Sigmoid colon (tissue), 6 donors: ENCODE measurements at regions not wholly inside any gene's neighbourhood (a gene's known extent, or its start where the extent isn't known, plus 50 kb on each side); places are given as distances from the start of the nearest gene placed in this dataset.

ENCODE experiments used
- DNase-seq: peaks from one replicate; pipeline ENCODE4 v3.0.0-alpha.2; 2019
- H3K27ac ChIP-seq, 4 donors: fragments of 200-600 bp; sonication (generic); one replicate each; pipeline ENCODE4 v1.5.1; 2016 to 2019; ENCODE audit warnings: mild to moderate bottlenecking in 1 of 4
- H3K27me3 ChIP-seq, 3 donors: fragments of 200-600 bp; sonication (generic); one replicate each; pipeline ENCODE4 v1.5.1; 2019; ENCODE audit warnings: mild to moderate bottlenecking in 1 of 3
- H3K36me3 ChIP-seq, 4 donors: fragments of 200-600 bp; sonication (generic); one replicate each; pipeline ENCODE4 v1.5.1; 2016 to 2019
- H3K4me1 ChIP-seq, 4 donors: fragments of 200-600 bp; sonication (generic); one replicate each; pipeline ENCODE4 v1.5.1; 2017 to 2019
- H3K4me3 ChIP-seq, 4 donors: fragments of 200-600 bp; sonication (generic); one replicate each; pipeline ENCODE4 v1.5.1; 2017 to 2019; ENCODE audit warnings: mild to moderate bottlenecking in 2 of 4, moderate library complexity in 1 of 4
- H3K9me3 ChIP-seq, 4 donors: fragments of 200-600 bp in 3 of 4; sonication (generic) in 3 of 4; one replicate each; pipeline versions ENCODE4 v1.5.1 to v1.6.1; 2013 to 2019
- CTCF ChIP-seq, 4 experiments: fragments of 450-650 bp in 3 of 4; fragments of 200-600 bp in 1 of 4; IDR thresholded peaks; one replicate each; pipeline ENCODE4 v1.5.1; 2016 to 2019; ENCODE audit warnings: antibody characterized with exemption in 4 of 4, mild to moderate bottlenecking in 3 of 4, moderate library complexity in 2 of 4
- EP300 ChIP-seq, 4 donors: sonication (generic); formaldehyde crosslinking; IDR thresholded peaks; one replicate each; pipeline ENCODE4 v1.6.1; 2017; ENCODE audit warnings: antibody characterized with exemption in 4 of 4
- POLR2A ChIP-seq, 2 donors: fragments of 450-650 bp; IDR thresholded peaks; one replicate each; pipeline ENCODE4 v1.6.1; 2016; ENCODE audit warnings: antibody characterized with exemption in 2 of 2, mild to moderate bottlenecking in 2 of 2, moderate library complexity in 2 of 2
- POLR2AphosphoS5 ChIP-seq, 4 donors: sonication (generic); formaldehyde crosslinking; IDR thresholded peaks; one replicate each; pipeline ENCODE4 v1.6.1; 2017; ENCODE audit warnings: antibody characterized with exemption in 4 of 4
- WGBS, 2 donors: extraction: QIAGEN DNeasy Blood & Tissue Kit; methylation state at CpG; one replicate each; pipeline ENCODE4 v1.1.7; 2013; 5-methylcytosine and 5-hydroxymethylcytosine counted together
- intact Hi-C: fragments of 100-400 bp; cut with DNase I; formaldehyde crosslinking; loops from one replicate; pipeline ENCODE4 v1.15.1; 2023
- donor health status: healthy with polysubstance abuse.
- donor health status: healthy.

GRCh38 chr4:178086320-178086719, 644.1 kb upstream of the AGA start:
- no peak for DNase-seq
- no peak overlapping the region for H3K27ac ChIP-seq
- no peaks in the 10 kb centered on the region for H3K27me3 ChIP-seq
- no peak overlapping the region for H3K4me3 ChIP-seq
- no peaks in the 10 kb centered on the region for H3K9me3 ChIP-seq
- 27 to 53% methylated on average over 2 of the region's 2 CpGs for WGBS, 2 donors
- intact Hi-C loops = no loop called here
- no peaks in the 10 kb centered on the region for H3K36me3 ChIP-seq
- no peaks in the 10 kb centered on the region for H3K4me1 ChIP-seq
- no peak for TF ChIP-seq EP300 (IDR thresholded peaks at IDR 0.05)
- no peak for TF ChIP-seq POLR2A (IDR thresholded peaks at IDR 0.05)
- TF ChIP-seq POLR2AphosphoS5 (IDR thresholded peaks at IDR 0.05) = no peak
- TF ChIP-seq CTCF (IDR thresholded peaks at IDR 0.05) = no peak

GRCh38 chr4:178090640-178091411, 648.6 kb upstream of the AGA start:
- Histone ChIP-seq H3K4me1 (no peaks in the 10 kb centered on the region), H3K4me3 (no peak overlapping the region), H3K27ac (no peak overlapping the region), H3K27me3 (no peaks in the 10 kb centered on the region), H3K9me3 (no peaks in the 10 kb centered on the region), H3K36me3 (no peaks in the 10 kb centered on the region)
- intact Hi-C loops = no loop called here
- WGBS, 2 donors = 92 to 94% methylated on average over 20 of the region's 20 CpGs
- no peak for DNase-seq
- TF ChIP-seq CTCF (IDR thresholded peaks at IDR 0.05) = no peak
- TF ChIP-seq POLR2AphosphoS5 (IDR thresholded peaks at IDR 0.05) = no peak
- TF ChIP-seq EP300 (IDR thresholded peaks at IDR 0.05) = no peak
- TF ChIP-seq POLR2A (IDR thresholded peaks at IDR 0.05) = no peak

- no peak for TF ChIP-seq EP300 (IDR thresholded peaks at IDR 0.05)
- TF ChIP-seq CTCF (IDR thresholded peaks at IDR 0.05) = no peak
- no peak for TF ChIP-seq POLR2AphosphoS5 (IDR thresholded peaks at IDR 0.05)
- no peak for TF ChIP-seq POLR2A (IDR thresholded peaks at IDR 0.05)
- no peaks in the 10 kb centered on the region for H3K4me1 ChIP-seq
- no peak for DNase-seq
- no peaks in the 10 kb centered on the region for H3K9me3 ChIP-seq
- H3K4me3 ChIP-seq = no peak overlapping the region
- intact Hi-C loops = no loop called here
- H3K27me3 ChIP-seq = no peaks in the 10 kb centered on the region
- 83 to 84% methylated on average over 5 of the region's 5 CpGs for WGBS, 2 donors
- no peak overlapping the region for H3K27ac ChIP-seq
- H3K36me3 ChIP-seq = no peaks in the 10 kb centered on the region
Measured at GRCh38 chr4:178102139-178102538, 659.9 kb upstream of the AGA start.

- no peak for TF ChIP-seq CTCF (IDR thresholded peaks at IDR 0.05)
- TF ChIP-seq POLR2AphosphoS5 (IDR thresholded peaks at IDR 0.05) = no peak
- TF ChIP-seq POLR2A (IDR thresholded peaks at IDR 0.05) = no peak
- TF ChIP-seq EP300 (IDR thresholded peaks at IDR 0.05) = no peak
- Histone ChIP-seq H3K4me1 (no peaks in the 10 kb centered on the region), H3K36me3 (no peaks in the 10 kb centered on the region), H3K27me3 (no peaks in the 10 kb centered on the region), H3K27ac (no peak overlapping the region), H3K9me3 (no peaks in the 10 kb centered on the region), H3K4me3 (no peak overlapping the region)
- DNase-seq = no peak
- intact Hi-C loops = no loop called here
- WGBS, 2 donors = 83 to 87% methylated on average over 2 of the region's 2 CpGs
Measured at GRCh38 chr4:178105242-178105641, 663.0 kb upstream of the AGA start.
